NCI-H526 (cell line): ENCODE measurements at regions not wholly inside any gene's neighbourhood (a gene's known extent, or its start where the extent isn't known, plus 50 kb on each side); places are given as distances from the start of the nearest gene placed in this dataset.
"Not testable (repeated sequence)": the region's sequence is repeated elsewhere in the genome, so short reads cannot be mapped to it uniquely, and the experiment has no call there.

ENCODE experiments used
- DNase-seq, 2 experiments: peaks; one replicate each; lab custom pipeline; 2025; lab: John Stamatoyannopoulos, UW

- DNase-seq = not testable (repeated sequence)
Observed at GRCh38 chr13:22965011-22965857, 215.5 kb upstream of the SGCG start.

DNA sequence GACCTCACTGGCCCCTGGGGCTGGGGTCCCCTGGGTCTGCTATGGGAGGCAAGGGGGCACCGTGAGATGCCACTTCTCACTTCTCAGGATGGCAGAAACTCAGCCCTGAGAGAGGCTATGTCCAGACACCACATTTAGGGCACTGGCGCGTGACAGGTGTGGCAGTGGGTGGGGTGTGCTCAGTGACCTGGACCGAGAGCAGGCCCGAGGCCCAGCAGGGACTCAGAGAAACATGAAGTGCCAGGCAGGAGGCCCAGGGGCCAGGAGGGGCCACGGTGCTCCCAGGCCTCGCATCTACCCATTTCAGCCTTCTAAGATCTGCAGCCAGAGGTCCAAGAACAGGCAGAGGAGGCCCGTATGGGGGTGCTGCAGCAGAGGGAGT, 214.9 kb upstream of the SGCG start:
- DNase-seq = not testable (repeated sequence)

DNA sequence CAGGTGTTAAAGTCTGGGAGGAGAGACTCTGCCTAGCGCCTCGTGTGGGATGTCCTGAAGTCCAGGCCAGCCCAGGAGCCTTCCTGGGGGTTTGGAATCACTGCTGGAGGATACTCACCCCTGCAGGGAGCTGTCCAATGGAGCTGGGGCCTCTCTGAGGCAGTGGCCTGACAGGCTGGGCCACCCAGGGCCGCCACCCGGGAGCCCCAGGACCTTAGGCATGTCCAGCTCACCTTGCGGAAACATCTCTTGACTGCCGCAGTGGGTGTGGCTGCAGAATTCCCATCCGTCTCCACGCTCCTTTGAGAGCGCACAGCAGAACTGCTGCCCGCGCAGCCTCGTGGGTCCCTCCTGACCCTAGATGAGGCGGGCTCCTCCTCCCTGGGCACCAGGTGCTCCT, 214.0 kb upstream of the SGCG start:
- DNase-seq = not testable (repeated sequence)

GRCh38 chr13:22967669-22968068, 213.1 kb upstream of the SGCG start:
- no peak for DNase-seq

GRCh38 chr13:22979952-22980351, 200.8 kb upstream of the SGCG start:
- no peak for DNase-seq

DNA sequence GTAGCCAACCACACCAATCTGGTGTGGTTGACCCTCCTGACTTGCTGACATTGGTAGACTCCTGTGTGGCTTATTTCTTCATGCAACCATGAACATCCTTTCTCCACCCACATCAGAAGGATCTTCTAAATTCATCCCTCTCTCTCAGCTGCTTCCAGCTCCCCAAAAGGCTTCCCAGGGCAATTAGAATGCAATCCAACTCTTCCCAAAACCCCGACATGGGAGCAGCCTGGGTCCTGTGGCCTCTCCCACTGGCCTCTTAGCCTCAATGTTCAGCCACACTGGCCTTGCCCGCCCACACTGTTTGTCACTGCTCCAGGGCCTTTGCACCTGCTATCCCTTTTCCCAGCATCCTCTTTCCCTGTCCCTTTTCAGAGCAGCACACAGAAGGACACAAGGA, 199.8 kb upstream of the SGCG start:
- no peak for DNase-seq

DNA sequence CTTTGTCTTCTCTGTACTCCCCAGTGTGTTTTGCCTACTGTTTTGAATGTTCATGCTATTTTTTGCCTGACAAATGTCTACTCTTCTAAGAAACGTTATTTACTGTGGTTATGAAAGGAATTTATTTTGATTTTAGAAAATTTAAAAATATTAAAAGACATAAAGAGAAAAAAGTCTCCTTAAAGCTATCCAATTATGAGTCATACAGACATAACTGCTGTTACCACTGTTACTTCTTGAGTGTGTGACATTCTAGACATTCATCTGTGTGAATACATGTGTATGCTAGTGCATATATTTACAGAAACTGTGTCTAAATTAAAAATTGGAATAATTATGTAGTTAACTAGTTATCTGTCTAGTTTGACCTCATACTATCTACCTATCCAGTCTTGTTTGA, 187.6 kb upstream of the SGCG start:
- peak in 1 of 2 experiments; percentile 64 for DNase-seq

GRCh38 chr13:23003446-23003845, 177.3 kb upstream of the SGCG start:
- DNase-seq = no peak

- DNase-seq = no peak
Observed at GRCh38 chr13:23007426-23007825, 173.4 kb upstream of the SGCG start.

DNA sequence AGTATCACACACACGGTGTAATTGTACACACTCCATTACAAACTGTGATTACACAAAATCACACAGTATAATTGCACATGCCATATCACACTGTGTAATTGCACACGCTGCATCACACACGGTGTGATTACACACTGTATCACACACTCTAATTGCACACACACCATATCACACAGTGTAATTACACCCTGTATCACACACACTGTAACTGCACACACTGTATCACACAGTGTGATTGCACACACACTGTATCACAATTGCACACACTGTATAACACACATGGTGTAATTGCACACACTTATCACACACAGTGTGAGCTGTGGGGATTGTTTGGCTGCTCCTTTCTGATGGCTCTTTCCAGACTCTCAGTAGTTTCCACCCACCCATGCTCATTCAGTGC, 162.6 kb upstream of the SGCG start:
- no peak for DNase-seq

DNA sequence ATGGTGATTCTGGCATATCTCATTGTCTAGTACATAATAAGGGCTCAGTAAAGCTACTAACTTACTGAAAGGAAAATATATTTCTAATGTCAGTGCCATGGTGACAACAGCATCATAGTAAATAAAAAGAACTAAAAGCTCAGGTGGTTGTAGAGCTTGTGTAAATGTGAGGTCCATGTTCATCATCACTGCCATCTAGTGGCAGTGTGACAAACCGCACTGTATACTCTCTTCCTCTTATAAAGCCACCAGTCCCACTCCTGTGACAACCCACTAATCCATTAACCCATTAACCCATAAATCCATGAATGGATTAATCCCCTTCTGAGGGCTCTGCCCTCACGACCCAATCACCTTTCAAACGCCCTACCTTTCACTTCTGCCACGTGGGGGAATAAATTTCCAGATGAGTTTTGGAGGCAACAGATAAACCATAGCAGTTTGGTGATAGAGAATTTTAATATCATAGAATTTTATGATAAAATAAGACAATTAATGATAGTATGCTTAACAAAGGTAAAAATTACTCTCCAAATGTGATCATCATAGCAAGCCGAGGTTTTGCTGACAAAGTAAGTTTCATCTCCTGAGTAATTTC, 160.4 kb upstream of the SGCG start:
- DNase-seq = peak; percentile 83 to 93

GRCh38 chr13:23021906-23022305, 158.9 kb upstream of the SGCG start:
- DNase-seq = peak in 1 of 2 experiments; percentile 44

DNA sequence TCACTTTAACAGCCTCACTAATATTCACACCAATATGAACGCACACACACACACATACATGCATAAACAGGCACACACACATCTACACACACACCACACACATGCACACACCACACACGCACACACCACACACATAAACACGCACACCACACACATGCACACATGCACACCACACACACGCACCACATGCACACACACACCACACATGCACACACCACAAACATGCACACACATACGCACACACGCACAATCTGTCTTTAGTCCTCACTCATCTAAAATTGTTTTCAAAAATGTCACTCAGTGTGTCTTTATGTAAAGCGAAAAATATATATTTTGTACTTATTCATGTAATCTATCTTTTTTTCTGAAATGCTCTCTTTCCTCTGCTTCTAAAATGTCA, 158.1 kb upstream of the SGCG start:
- no peak for DNase-seq

- no peak for DNase-seq
Observed at GRCh38 chr13:23025864-23026608, 154.7 kb upstream of the SGCG start.

- no peak for DNase-seq
Observed at GRCh38 chr13:23039266-23039935, 141.4 kb upstream of the SGCG start.

DNA sequence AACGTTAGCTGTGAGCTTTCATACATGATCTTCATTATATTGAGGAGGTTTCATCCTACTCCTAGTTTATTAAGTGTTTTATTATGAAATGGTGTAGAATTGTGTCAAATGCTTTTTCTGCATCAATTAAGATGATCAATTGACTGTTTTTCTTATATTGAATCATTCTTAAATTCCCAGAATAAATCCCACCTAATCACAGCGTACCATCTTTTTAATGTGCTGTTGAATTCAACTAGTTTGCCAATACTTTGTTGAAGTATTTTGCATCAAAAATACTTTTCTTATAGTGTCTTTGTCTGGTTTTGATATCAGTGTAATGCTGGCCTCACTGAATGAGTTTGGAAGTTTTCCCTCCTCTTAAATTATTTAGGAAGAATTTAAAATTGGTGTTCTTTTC, 138.6 kb upstream of the SGCG start:
- DNase-seq = no peak

GRCh38 chr13:23044906-23045305, 135.9 kb upstream of the SGCG start:
- peak; percentile 2 to 31 for DNase-seq

DNA sequence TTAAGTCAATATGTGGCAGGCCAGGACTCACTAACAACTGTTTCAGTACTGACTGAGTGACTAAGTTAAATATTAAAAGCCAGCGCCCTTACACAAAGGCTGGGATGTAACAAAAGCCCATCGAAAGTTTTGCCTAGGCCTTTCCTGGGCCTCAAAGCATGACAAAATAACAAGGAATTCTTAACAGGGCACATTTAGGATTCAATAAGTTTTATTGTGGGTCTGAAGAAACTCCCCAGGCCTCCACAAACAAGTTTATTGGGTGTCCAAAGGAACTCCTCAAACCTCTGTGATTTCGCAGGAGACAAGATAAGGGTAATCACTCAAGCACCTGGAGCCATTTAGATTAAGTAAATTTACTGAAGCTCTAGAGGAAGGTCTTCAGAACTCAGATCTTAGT, 130.7 kb upstream of the SGCG start:
- no peak for DNase-seq

DNA sequence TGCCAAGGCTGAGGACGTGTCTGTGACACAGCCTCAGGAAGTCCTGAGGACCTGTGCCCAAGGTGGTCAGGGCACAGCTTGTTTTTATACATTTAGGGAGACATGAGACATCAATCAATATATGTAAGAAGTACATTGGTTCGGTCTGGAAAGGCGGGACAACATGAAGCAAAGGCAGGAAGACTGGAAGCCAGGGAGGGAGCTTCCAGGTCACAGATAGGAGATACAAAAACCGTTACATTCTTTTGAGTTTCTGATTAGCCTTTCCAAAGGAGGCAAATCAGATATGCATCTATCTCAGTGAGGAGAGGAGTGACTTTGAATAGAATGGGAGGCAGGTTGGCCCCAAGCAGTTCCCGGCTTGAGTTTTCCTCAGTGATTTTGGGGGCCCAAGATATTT, 127.1 kb upstream of the SGCG start:
- DNase-seq = not testable (repeated sequence)

- DNase-seq = no peak
Observed at GRCh38 chr13:23059173-23059572, 121.6 kb upstream of the SGCG start.

- peak; percentile 25 to 31 for DNase-seq
Observed at GRCh38 chr13:23060959-23061358, 119.8 kb upstream of the SGCG start.

- DNase-seq = no peak
Observed at GRCh38 chr13:23067129-23067528, 113.7 kb upstream of the SGCG start.
